Left ventricle myocardium inferior (tissue), 1 donor: ENCODE measurements at regions not wholly inside any gene's neighbourhood (a gene's known extent, or its start where the extent isn't known, plus 50 kb on each side); places are given as distances from the start of the nearest gene placed in this dataset.

Experiments
- DNase-seq: peaks from one replicate; pipeline ENCODE4 v3.0.0-alpha.2; 2020
- H3K27ac ChIP-seq: fragments of 200-600 bp; replicated peaks from 2 replicates; pipeline ENCODE4 v1.8.0; 2021
- H3K27me3 ChIP-seq: fragments of 200-600 bp; 2 replicates; pipeline ENCODE4 v1.8.0; 2021; ENCODE audit warnings: low read depth
- H3K36me3 ChIP-seq: fragments of 200-600 bp; 2 replicates; pipeline ENCODE4 v1.8.0; 2021
- H3K4me1 ChIP-seq: fragments of 200-600 bp; 2 replicates; pipeline ENCODE4 v1.8.0; 2021
- H3K4me3 ChIP-seq: fragments of 200-600 bp; 2 replicates; pipeline ENCODE4 v1.8.0; 2021; ENCODE audit warnings: mild to moderate bottlenecking, moderate library complexity
- H3K9me3 ChIP-seq: fragments of 200-600 bp; replicated peaks from 2 replicates; pipeline ENCODE4 v1.8.0; 2021
- intact Hi-C: fragments of 100-400 bp; cut with micrococcal nuclease; formaldehyde crosslinking; loops from one replicate; pipeline ENCODE4 v1.11.0; 2022
- TF ChIP-seq, protein P1 (sequence below): fragments of 200-600 bp; IDR thresholded peaks from 2 replicates; pipeline ENCODE4 v1.8.0; 2021; ENCODE audit warnings: antibody characterized with exemption, mild to moderate bottlenecking, borderline replicate concordance
- donor health status: DM: no; HTN: yes; CAD: no; lungs with severe emphysema.

DNA sequence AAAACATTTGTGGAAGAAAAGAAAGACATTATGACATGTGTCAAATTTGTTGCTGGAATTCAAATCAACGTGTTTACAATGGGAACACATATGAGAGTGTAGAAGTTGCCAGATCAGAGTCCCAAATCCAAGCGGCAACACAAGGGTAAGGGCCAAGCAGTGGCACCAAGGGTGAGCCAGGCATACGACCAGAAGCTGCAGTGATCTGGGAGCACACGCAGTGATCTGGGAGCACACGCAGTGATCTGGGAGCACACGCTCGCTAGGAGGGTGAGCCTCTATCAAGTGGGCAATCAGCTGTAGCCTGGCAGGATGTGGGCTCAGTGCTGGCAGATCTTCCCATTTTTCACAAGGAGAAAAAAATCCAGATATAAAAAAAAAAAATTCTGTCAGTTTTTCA is 148.2 kb downstream of the TLE3 start:
- H3K4me1 ChIP-seq = no peaks in the 10 kb centered on the region
- TF ChIP-seq, protein P1, sequence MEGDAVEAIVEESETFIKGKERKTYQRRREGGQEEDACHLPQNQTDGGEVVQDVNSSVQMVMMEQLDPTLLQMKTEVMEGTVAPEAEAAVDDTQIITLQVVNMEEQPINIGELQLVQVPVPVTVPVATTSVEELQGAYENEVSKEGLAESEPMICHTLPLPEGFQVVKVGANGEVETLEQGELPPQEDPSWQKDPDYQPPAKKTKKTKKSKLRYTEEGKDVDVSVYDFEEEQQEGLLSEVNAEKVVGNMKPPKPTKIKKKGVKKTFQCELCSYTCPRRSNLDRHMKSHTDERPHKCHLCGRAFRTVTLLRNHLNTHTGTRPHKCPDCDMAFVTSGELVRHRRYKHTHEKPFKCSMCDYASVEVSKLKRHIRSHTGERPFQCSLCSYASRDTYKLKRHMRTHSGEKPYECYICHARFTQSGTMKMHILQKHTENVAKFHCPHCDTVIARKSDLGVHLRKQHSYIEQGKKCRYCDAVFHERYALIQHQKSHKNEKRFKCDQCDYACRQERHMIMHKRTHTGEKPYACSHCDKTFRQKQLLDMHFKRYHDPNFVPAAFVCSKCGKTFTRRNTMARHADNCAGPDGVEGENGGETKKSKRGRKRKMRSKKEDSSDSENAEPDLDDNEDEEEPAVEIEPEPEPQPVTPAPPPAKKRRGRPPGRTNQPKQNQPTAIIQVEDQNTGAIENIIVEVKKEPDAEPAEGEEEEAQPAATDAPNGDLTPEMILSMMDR = no peak
- no peaks in the 10 kb centered on the region for H3K36me3 ChIP-seq
- H3K9me3 ChIP-seq = no peaks in the 10 kb centered on the region
- no peak for DNase-seq
- intact Hi-C loops = no loop called here
- peaks cover 16% of the 10 kb centered on the region for H3K27me3 ChIP-seq
- no peak overlapping the region for H3K27ac ChIP-seq
- H3K4me3 ChIP-seq = no peak overlapping the region

DNA sequence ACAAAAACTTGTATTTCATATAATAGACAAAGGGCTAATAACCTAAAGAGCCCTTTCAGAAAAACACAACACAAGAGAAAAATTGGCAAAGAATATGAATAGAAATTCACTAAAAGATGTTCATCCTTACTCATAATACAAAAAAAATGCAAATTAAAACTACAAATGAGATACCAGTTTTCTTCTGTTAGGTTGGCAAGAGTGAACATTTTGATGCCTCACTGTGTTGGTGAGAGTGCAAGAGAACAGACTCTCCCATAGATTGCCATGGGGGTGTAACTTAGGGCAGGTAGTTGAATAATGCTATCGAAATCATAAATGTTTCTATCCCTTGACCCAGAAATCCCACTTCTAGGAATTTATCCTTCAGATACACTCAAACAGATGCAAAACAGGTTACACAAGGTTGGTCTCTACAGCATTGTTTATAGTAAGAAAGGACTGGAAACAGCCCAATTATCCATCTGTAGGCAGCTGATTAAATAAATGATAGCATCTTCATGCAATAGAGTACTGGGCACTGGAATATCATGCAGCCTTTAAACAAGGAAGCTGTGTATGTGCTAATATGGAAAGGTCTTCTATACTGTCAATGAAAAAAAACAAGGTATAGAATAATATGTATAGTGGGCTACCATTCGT is 146.3 kb downstream of the TLE3 start:
- Histone ChIP-seq H3K4me3 (no peak overlapping the region), H3K4me1 (no peaks in the 10 kb centered on the region), H3K27me3 (peaks cover 35% of the 10 kb centered on the region), H3K9me3 (no peaks in the 10 kb centered on the region), H3K36me3 (no peaks in the 10 kb centered on the region), H3K27ac (no peak overlapping the region)
- TF ChIP-seq, protein P1 = no peak
- intact Hi-C loops = no loop called here
- DNase-seq = no peak

- H3K36me3 ChIP-seq = no peaks in the 10 kb centered on the region
- intact Hi-C loops = no loop called here
- peaks cover 41% of the 10 kb centered on the region for H3K27me3 ChIP-seq
- TF ChIP-seq, protein P1 = no peak
- no peak overlapping the region for H3K27ac ChIP-seq
- no peaks in the 10 kb centered on the region for H3K9me3 ChIP-seq
- H3K4me1 ChIP-seq = no peaks in the 10 kb centered on the region
- DNase-seq = no peak
- no peak overlapping the region for H3K4me3 ChIP-seq
Measured at GRCh38 chr15:69951898-69952555, 145.7 kb downstream of the TLE3 start.

DNA sequence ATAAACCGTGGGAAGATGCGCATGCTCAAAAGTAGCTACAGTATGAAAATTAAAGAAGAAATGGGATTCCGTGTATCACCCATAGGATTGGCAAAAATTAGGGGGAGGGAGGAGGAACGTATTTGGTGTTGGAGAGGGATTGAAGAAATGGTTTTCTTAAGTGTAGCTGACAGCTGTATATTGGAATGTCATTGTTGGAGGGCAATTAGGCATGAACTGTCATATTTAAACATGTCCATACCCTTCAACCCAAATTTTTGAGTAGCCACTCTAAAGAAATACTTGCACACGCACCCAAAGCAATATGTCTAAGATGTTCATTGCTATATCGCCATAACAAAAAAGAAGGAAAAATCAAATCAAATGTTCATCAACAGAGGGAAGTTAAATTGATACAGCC is 144.7 kb downstream of the TLE3 start:
- intact Hi-C loops = no loop called here
- Histone ChIP-seq H3K9me3 (no peaks in the 10 kb centered on the region), H3K36me3 (no peaks in the 10 kb centered on the region), H3K4me1 (no peaks in the 10 kb centered on the region), H3K27me3 (peaks cover 46% of the 10 kb centered on the region), H3K27ac (no peak overlapping the region), H3K4me3 (no peak overlapping the region)
- no peak for DNase-seq
- TF ChIP-seq, protein P1 = no peak

- H3K27me3 ChIP-seq = peaks cover 52% of the 10 kb centered on the region
- no peak for DNase-seq
- H3K4me1 ChIP-seq = no peaks in the 10 kb centered on the region
- no peaks in the 10 kb centered on the region for H3K36me3 ChIP-seq
- no peak overlapping the region for H3K27ac ChIP-seq
- TF ChIP-seq, protein P1 = no peak
- intact Hi-C loops = no loop called here
- no peak overlapping the region for H3K4me3 ChIP-seq
- no peaks in the 10 kb centered on the region for H3K9me3 ChIP-seq
Measured at GRCh38 chr15:69953816-69954215, 143.9 kb downstream of the TLE3 start.
